H1 (cell line): ENCODE measurements at regions not wholly inside any gene's neighbourhood (a gene's known extent, or its start where the extent isn't known, plus 50 kb on each side); places are given as distances from the start of the nearest gene placed in this dataset.

ENCODE experiments used
- ASH2L ChIP-seq: fragments of 200-600, 300-600 bp; sonication (generic); IDR thresholded peaks from one replicate; pipeline ENCODE4 v1.7.1; 2017; ENCODE audit warnings: low read length
- ATF2 ChIP-seq: IDR thresholded peaks from 2 replicates; pipeline ENCODE4 v1.6.1; 2012; ENCODE audit warnings: low read length, inconsistent platforms
- BRCA1 ChIP-seq: IDR thresholded peaks from 2 replicates; pipeline ENCODE4 v1.6.1; 2012; ENCODE audit warnings: low read depth, low read length, improper control_type of control experiment
- CBX5 ChIP-seq: fragments of 300-800, 300-1000 bp; sonication (generic); IDR thresholded peaks from 2 replicates; pipeline ENCODE4 v1.7.1; 2016; ENCODE audit warnings: antibody characterized with exemption, low read length, low read depth
- CHD2 ChIP-seq: IDR thresholded peaks from 2 replicates; pipeline ENCODE4 v1.6.1; 2012; ENCODE audit warnings: low read length, improper control_type of control experiment
- CTCF ChIP-seq, 3 experiments: IDR thresholded peaks; 1 replicate in 2 of 3; 2 replicates in 1 of 3; pipeline versions ENCODE4 v1.5.1 to v1.6.1; 2011; ENCODE audit warnings: low read length in 3 of 3, mild to moderate bottlenecking in 3 of 3, inconsistent platforms in 2 of 3, low read depth in 1 of 3, moderate library complexity in 1 of 3; ENCODE audit not compliant: insufficient read depth in 1 of 3; ENCODE audit errors: control extremely low read depth in 1 of 3
- GABPA ChIP-seq: IDR thresholded peaks from 2 replicates; pipeline ENCODE4 v1.6.1; 2011; ENCODE audit warnings: mild to moderate bottlenecking, low read length, moderate library complexity, borderline replicate concordance; ENCODE audit not compliant: insufficient read depth
- HDAC2 ChIP-seq, 2 experiments: fragments of 300-600 bp in 1 of 2; sonication (generic) in 1 of 2; IDR thresholded peaks; 2 replicates each; pipeline ENCODE4 v1.6.1; 2011 to 2012; ENCODE audit warnings: low read depth in 2 of 2, low read length in 2 of 2, mild to moderate bottlenecking in 2 of 2, moderate library complexity in 2 of 2, borderline replicate concordance in 1 of 2, inconsistent platforms in 1 of 2
- JUND ChIP-seq: IDR thresholded peaks from 2 replicates; pipeline ENCODE4 v1.6.1; 2011; ENCODE audit warnings: mild to moderate bottlenecking, improper control_type of control experiment, low read length
- NRF1 ChIP-seq: IDR thresholded peaks from 2 replicates; pipeline ENCODE4 v1.6.1; 2011; ENCODE audit warnings: mild to moderate bottlenecking, low read depth, low read length, improper control_type of control experiment
- POLR2A ChIP-seq, 2 experiments: IDR thresholded peaks; 1 replicate in 1 of 2; 2 replicates in 1 of 2; pipeline ENCODE4 v1.6.1; 2011; ENCODE audit warnings: low read depth in 2 of 2, low read length in 2 of 2, mild to moderate bottlenecking in 2 of 2; ENCODE audit errors: control extremely low read depth in 1 of 2
- RNF2 ChIP-seq: fragments of 200-900, 300-1000 bp; sonication (generic); IDR thresholded peaks from 2 replicates; pipeline ENCODE4 v1.7.1; 2016; ENCODE audit warnings: borderline replicate concordance, low read depth, mild to moderate bottlenecking, antibody characterized with exemption, low read length; ENCODE audit not compliant: poor library complexity, severe bottlenecking; ENCODE audit errors: missing control alignments
- TAF1 ChIP-seq: IDR thresholded peaks from 2 replicates; pipeline ENCODE4 v1.6.1; 2011; ENCODE audit warnings: mild to moderate bottlenecking, low read depth, low read length
- USF2 ChIP-seq: IDR thresholded peaks from 2 replicates; pipeline ENCODE4 v1.6.1; 2011; ENCODE audit warnings: low read length, improper control_type of control experiment

- no peak for TF ChIP-seq CTCF (IDR thresholded peaks at IDR 0.05; ENCODE audit: control extremely low read depth in 1 of 3, insufficient read depth in 1 of 3, low read depth in 1 of 3, low read length in 3 of 3)
- TF ChIP-seq BRCA1: no peak
- TF ChIP-seq RNF2: no peak
- TF ChIP-seq POLR2A (IDR thresholded peaks at IDR 0.05; ENCODE audit: control extremely low read depth in 1 of 2, low read depth in 2 of 2, low read length in 2 of 2): no peak
- no peak for TF ChIP-seq ASH2L
- no peak for TF ChIP-seq CBX5
- TF ChIP-seq NRF1: no peak
- TF ChIP-seq ATF2: no peak
- TF ChIP-seq GABPA: no peak
- no peak for TF ChIP-seq TAF1
- TF ChIP-seq USF2: no peak
- no peak for TF ChIP-seq HDAC2 (IDR thresholded peaks at IDR 0.05; ENCODE audit: borderline replicate concordance in 1 of 2, low read depth in 2 of 2, low read length in 2 of 2)
- no peak for TF ChIP-seq JUND
- no peak for TF ChIP-seq CHD2
Measured at GRCh38 chr5:175070283-175070682, 345.9 kb downstream of the MSX2 start.
